IPS-20b (cell line): ENCODE measurements at regions not wholly inside any gene's neighbourhood (a gene's known extent, or its start where the extent isn't known, plus 50 kb on each side); places are given as distances from the start of the nearest gene placed in this dataset.

Experiments used
- H3K27ac ChIP-seq: one replicate; pipeline ENCODE4 v1.5.1; 2013; ENCODE audit warnings: low read length
- H3K27me3 ChIP-seq: 2 replicates; pipeline ENCODE4 v1.6.1; 2013; ENCODE audit warnings: mild to moderate bottlenecking, low read length, inconsistent platforms; ENCODE audit not compliant: insufficient read depth
- H3K36me3 ChIP-seq: 2 replicates; pipeline ENCODE4 v1.6.1; 2013; ENCODE audit warnings: low read depth, mild to moderate bottlenecking, inconsistent platforms, low read length, moderate library complexity; ENCODE audit not compliant: insufficient read depth
- H3K4me1 ChIP-seq: 2 replicates; pipeline ENCODE4 v1.6.1; 2013; ENCODE audit warnings: mild to moderate bottlenecking, control low read depth, inconsistent platforms, low read length, moderate library complexity; ENCODE audit not compliant: insufficient read depth
- H3K4me3 ChIP-seq: 2 replicates; pipeline ENCODE4 v1.5.1; 2013; ENCODE audit warnings: mild to moderate bottlenecking, low read length, inconsistent platforms
- H3K9ac ChIP-seq: 2 replicates; pipeline ENCODE4 v1.6.1; 2013; ENCODE audit warnings: low read depth, mild to moderate bottlenecking, inconsistent platforms, low read length, moderate library complexity
- H3K9me3 ChIP-seq: 2 replicates; pipeline ENCODE4 v1.6.1; 2013; ENCODE audit warnings: mild to moderate bottlenecking, low read depth, low read length, inconsistent platforms; ENCODE audit not compliant: insufficient read depth

- no peaks in the 10 kb centered on the region for H3K9me3 ChIP-seq
- no peak overlapping the region for H3K4me3 ChIP-seq
- no peak overlapping the region for H3K27ac ChIP-seq
- no peak overlapping the region for H3K9ac ChIP-seq
- peaks cover 9% of the 10 kb centered on the region; the same call in 1 of the 2 replicates for H3K4me1 ChIP-seq
- H3K27me3 ChIP-seq, result no peaks in the 10 kb centered on the region
- no peaks in the 10 kb centered on the region for H3K36me3 ChIP-seq
Measured at GRCh38 chr9:88724331-88724730, 189.4 kb downstream of the NXNL2 start.

DNA sequence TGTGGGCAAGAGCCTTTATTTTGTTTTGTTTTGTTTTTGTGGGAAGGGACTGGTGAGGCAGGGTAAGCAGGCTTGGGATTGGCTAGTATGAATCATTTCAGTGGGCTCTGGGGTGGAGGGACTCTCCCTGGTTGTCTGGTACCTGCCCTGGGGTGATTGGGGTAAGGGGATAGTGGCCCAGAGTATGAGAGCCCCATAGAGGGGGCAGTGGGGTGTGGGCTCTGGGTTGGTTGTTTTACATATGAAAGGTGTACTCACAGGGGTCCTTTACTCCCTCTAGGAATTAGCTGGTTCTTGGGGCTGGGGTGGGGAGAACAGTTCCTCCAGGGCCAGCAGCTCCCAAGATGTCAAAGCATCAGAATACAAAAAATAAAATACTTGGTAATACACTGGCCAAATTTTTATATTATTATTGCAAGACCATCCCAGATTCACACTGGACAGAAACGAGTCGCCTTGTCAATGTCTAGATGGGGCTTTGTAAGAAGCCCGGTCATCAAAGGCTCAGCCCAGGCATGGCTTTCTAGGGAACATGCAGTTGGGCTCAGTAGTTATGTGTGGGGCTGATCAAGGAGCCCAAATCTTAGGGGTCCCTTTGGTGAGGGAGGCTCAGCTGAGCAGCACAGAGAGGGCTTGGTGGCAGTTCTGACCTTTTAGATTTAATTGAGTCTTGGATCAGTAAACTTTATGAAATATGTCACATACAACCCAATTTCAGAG is 190.5 kb downstream of the NXNL2 start:
- Histone ChIP-seq H3K36me3 (no peaks in the 10 kb centered on the region), H3K27ac (no peak overlapping the region), H3K9me3 (no peaks in the 10 kb centered on the region)

DNA sequence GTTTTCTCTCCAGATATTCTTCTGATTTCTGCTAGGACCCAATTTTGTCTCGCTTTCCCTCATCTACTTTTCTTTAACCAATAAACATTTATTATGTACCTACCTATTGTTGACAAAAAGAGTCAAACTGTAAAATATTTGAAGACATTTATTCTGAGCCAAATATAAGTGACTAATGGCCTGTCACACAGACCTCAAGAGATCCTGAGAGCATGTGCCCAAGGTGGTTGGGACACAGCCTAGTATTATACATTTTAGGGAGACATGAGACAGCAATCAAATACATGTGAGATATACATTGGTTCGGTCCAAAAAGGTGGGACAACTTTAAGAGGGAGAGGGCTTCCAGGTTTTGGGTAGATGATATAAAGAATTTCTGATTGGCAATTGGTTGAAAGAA is 191.8 kb downstream of the NXNL2 start:
- Histone ChIP-seq H3K4me3 (no peak overlapping the region), H3K27me3 (no peaks in the 10 kb centered on the region), H3K36me3 (no peaks in the 10 kb centered on the region), H3K9me3 (no peaks in the 10 kb centered on the region), H3K4me1 (peaks cover 9% of the 10 kb centered on the region; the same call in 1 of the 2 replicates), H3K27ac (no peak overlapping the region), H3K9ac (no peak overlapping the region)

More for the DNA sequence above, 190.5 kb downstream of the NXNL2 start:
- Histone ChIP-seq H3K4me3 (no peak overlapping the region), H3K9ac (no peak overlapping the region), H3K27me3 (no peaks in the 10 kb centered on the region), H3K4me1 (peaks cover 9% of the 10 kb centered on the region; the same call in 1 of the 2 replicates)

DNA sequence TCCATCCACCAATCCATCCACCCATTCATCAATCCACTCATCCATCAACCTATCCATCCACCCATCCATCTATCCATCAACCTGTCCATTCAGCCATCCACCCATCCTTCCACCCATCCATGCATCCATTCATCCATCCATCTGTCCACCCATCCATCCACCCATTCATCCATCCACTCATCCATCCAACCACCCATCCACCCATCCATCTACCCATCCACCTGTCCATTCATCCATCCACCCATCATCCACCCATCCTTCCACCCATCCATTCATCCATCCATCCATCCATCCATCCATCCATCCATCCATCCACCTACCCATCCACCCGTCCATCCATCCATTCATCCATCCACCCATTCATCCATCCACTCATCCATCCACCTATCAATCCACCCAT is 195.8 kb downstream of the NXNL2 start:
- Histone ChIP-seq H3K27ac (no peak overlapping the region), H3K4me3 (no peak overlapping the region), H3K9ac (no peak overlapping the region), H3K36me3 (no peaks in the 10 kb centered on the region), H3K9me3 (no peaks in the 10 kb centered on the region), H3K4me1 (peaks cover 4% of the 10 kb centered on the region), H3K27me3 (no peaks in the 10 kb centered on the region)

DNA sequence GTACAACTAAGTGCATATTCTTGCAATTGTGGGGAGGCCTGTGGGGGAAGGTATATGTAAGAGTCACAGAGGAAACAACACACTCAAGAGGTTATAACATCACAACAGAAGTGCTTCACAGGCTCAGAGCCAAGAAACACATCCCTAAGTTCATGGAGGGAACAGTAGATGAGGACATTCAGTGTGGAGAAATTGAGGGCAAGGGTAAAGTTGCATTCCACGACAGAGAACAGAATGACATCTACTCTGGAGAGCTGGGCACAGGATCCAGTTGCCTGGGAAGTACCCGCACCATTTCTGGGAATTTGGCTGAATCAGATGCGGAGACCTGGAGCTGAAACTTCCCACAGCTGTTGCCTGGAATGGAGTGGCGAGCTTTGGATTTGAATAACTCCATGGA is 197.2 kb downstream of the NXNL2 start:
- Histone ChIP-seq H3K9ac (no peak overlapping the region), H3K27ac (no peak overlapping the region), H3K9me3 (no peaks in the 10 kb centered on the region), H3K4me3 (no peak overlapping the region), H3K27me3 (no peaks in the 10 kb centered on the region), H3K4me1 (peaks cover 4% of the 10 kb centered on the region; the same call in 1 of the 2 replicates), H3K36me3 (no peaks in the 10 kb centered on the region)

GRCh38 chr9:88733651-88734421 is 198.9 kb downstream of the NXNL2 start:
- Histone ChIP-seq H3K27me3 (no peaks in the 10 kb centered on the region), H3K4me1 (peaks cover 4% of the 10 kb centered on the region; the same call in 1 of the 2 replicates), H3K36me3 (no peaks in the 10 kb centered on the region), H3K9ac (no peak overlapping the region), H3K4me3 (no peak overlapping the region), H3K9me3 (no peaks in the 10 kb centered on the region), H3K27ac (no peak overlapping the region)

DNA sequence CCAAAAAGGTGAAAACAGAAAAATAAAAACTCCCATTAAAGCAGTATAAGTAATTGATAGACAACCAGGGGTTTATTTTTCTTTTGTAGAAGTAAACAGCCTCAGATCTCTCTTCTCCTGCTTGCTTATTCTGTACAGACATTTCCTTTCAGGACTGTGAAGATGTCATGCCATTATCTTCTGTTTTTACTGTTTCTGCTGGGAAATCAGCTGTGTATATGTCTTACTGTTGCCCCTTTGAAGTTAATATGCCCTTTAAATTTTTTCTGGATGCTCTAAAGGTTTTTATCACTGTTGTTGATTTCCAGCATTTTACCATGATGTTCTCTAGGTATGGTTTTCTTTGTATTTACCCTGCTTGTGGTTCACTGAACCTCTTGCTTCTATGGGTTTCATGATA is 199.5 kb downstream of the NXNL2 start:
- no peak overlapping the region for H3K27ac ChIP-seq
- peaks cover 4% of the 10 kb centered on the region; the same call in 1 of the 2 replicates for H3K4me1 ChIP-seq
- H3K27me3 ChIP-seq, result no peaks in the 10 kb centered on the region

GRCh38 chr9:88736136-88736637 is 201.2 kb downstream of the NXNL2 start:
- H3K9ac ChIP-seq, result no peak overlapping the region
- no peaks in the 10 kb centered on the region for H3K36me3 ChIP-seq
- H3K4me3 ChIP-seq, result no peak overlapping the region
- H3K27me3 ChIP-seq, result no peaks in the 10 kb centered on the region
- H3K9me3 ChIP-seq, result peaks cover 3% of the 10 kb centered on the region; the same call in 1 of the 2 replicates
- H3K27ac ChIP-seq, result no peak overlapping the region
- peaks cover 4% of the 10 kb centered on the region; the same call in 1 of the 2 replicates for H3K4me1 ChIP-seq

More for the DNA sequence above, 199.5 kb downstream of the NXNL2 start:
- no peak overlapping the region for H3K9ac ChIP-seq
- no peak overlapping the region for H3K4me3 ChIP-seq
- H3K9me3 ChIP-seq, result no peaks in the 10 kb centered on the region
- no peaks in the 10 kb centered on the region for H3K36me3 ChIP-seq

DNA sequence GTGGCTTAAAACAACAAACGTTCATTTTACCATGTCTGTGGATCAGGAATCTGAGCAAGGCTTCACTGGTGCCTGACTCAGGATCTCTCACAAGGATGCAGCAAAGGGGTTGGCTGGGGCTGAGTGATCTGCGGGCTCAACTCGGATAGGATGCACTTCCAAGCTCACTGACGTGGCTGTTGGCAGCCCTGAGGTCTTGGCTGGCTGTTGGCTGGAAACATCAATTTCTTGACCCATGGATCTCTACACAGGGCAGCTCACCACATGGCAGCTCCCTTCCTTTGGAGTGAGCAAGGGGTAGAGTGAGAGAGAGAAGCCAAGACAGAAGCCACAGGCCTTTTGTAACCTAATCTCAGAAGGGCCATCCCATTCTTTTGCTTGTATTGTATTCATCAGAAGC is 202.1 kb downstream of the NXNL2 start:
- Histone ChIP-seq H3K4me3 (no peak overlapping the region), H3K27ac (no peak overlapping the region), H3K9ac (no peak overlapping the region), H3K9me3 (peaks cover 4% of the 10 kb centered on the region; the same call in 1 of the 2 replicates), H3K4me1 (peaks cover 4% of the 10 kb centered on the region; the same call in 1 of the 2 replicates), H3K27me3 (no peaks in the 10 kb centered on the region), H3K36me3 (no peaks in the 10 kb centered on the region)

GRCh38 chr9:88737876-88738275 is 202.9 kb downstream of the NXNL2 start:
- Histone ChIP-seq H3K27ac (no peak overlapping the region), H3K4me1 (peaks cover 4% of the 10 kb centered on the region; the same call in 1 of the 2 replicates), H3K27me3 (no peaks in the 10 kb centered on the region), H3K9me3 (peaks cover 4% of the 10 kb centered on the region; the same call in 1 of the 2 replicates), H3K36me3 (no peaks in the 10 kb centered on the region), H3K4me3 (no peak overlapping the region), H3K9ac (no peak overlapping the region)

GRCh38 chr9:88738709-88739108 is 203.7 kb downstream of the NXNL2 start:
- H3K9ac ChIP-seq, result no peak overlapping the region
- peaks cover 4% of the 10 kb centered on the region; the same call in 1 of the 2 replicates for H3K9me3 ChIP-seq
- no peak overlapping the region for H3K27ac ChIP-seq

More at GRCh38 chr9:88738709-88739108, 203.7 kb downstream of the NXNL2 start:
- Histone ChIP-seq H3K4me1 (peaks cover 3% of the 10 kb centered on the region; the same call in 1 of the 2 replicates), H3K4me3 (no peak overlapping the region), H3K27me3 (no peaks in the 10 kb centered on the region), H3K36me3 (no peaks in the 10 kb centered on the region)
